Natural killer cell (primary cell): ENCODE measurements at regions not wholly inside any gene's neighbourhood (a gene's known extent, or its start where the extent isn't known, plus 50 kb on each side); places are given as distances from the start of the nearest gene placed in this dataset.
"Not testable (repeated sequence)": the region's sequence is repeated elsewhere in the genome, so short reads cannot be mapped to it uniquely, and the experiment has no call there.

Source experiments
- ATAC-seq, 3 donors: fragments of 150-1000 bp in 2 of 3; fragments of 200-7000 bp in 1 of 3; cut with Tn5 transposase; 1 replicate in 1 of 3; 2 replicates in 2 of 3; pipeline ENCODE4 v1.10.0; 2021; ENCODE audit warnings: mild to moderate bottlenecking in 2 of 3, moderate library complexity in 2 of 3
- DNase-seq, 2 donors: peaks; one replicate each; pipeline versions ENCODE4 v3.0.0 to v3.0.0-alpha.2; 2013 to 2021; ENCODE audit warnings: mixed read lengths in 1 of 2
- H3K27ac ChIP-seq: one replicate; pipeline ENCODE4 v1.5.1; 2013; ENCODE audit warnings: mild to moderate bottlenecking, low read length
- H3K27me3 ChIP-seq: one replicate; pipeline ENCODE4 v1.6.1; 2013; ENCODE audit warnings: low read length; ENCODE audit not compliant: control insufficient read depth, insufficient read depth
- H3K36me3 ChIP-seq: one replicate; pipeline ENCODE4 v1.6.1; 2013; ENCODE audit warnings: low read length; ENCODE audit not compliant: control insufficient read depth, insufficient read depth
- H3K4me1 ChIP-seq: one replicate; pipeline ENCODE4 v1.6.1; 2013; ENCODE audit warnings: low read length; ENCODE audit not compliant: control insufficient read depth, insufficient read depth
- H3K4me3 ChIP-seq: one replicate; pipeline ENCODE4 v1.5.1; 2013; ENCODE audit warnings: low read length
- H3K9me3 ChIP-seq: one replicate; pipeline ENCODE4 v1.6.1; 2013; ENCODE audit warnings: low read length; ENCODE audit not compliant: control insufficient read depth, insufficient read depth
- H3K27ac Mint-ChIP-seq, 2 donors: one replicate each; pipeline ENCODE4 v1.8.0; 2022; ENCODE audit warnings: mild to moderate bottlenecking in 2 of 2, mixed read lengths in 2 of 2, moderate library complexity in 1 of 2
- H3K27me3 Mint-ChIP-seq, 2 donors: one replicate each; pipeline ENCODE4 v1.8.0; 2022; ENCODE audit warnings: low read depth in 2 of 2, mixed read lengths in 2 of 2
- H3K36me3 Mint-ChIP-seq: one replicate; pipeline ENCODE4 v1.8.0; 2022; ENCODE audit warnings: mixed read lengths
- H3K4me1 Mint-ChIP-seq, 2 donors: one replicate each; pipeline ENCODE4 v1.8.0; 2022; ENCODE audit warnings: mixed read lengths in 2 of 2
- H3K4me3 Mint-ChIP-seq: one replicate; pipeline ENCODE4 v1.8.0; 2022; ENCODE audit warnings: mild to moderate bottlenecking, moderate library complexity, mixed read lengths
- H3K9me3 Mint-ChIP-seq, 2 donors: one replicate each; pipeline ENCODE4 v1.8.0; 2022; ENCODE audit warnings: mixed read lengths in 2 of 2
- CTCF ChIP-seq: fragments of 200-600 bp; IDR thresholded peaks from one replicate; pipeline ENCODE4 v1.8.0; 2022; ENCODE audit warnings: antibody characterized with exemption
- WGBS: methylation state at CpG from one replicate; pipeline ENCODE4 v1.1.7; 2013; ENCODE audit warnings: missing lambda C conversion rate; ENCODE audit not compliant: insufficient coverage; 5-methylcytosine and 5-hydroxymethylcytosine counted together
- intact Hi-C: fragments of 100-400 bp; cut with micrococcal nuclease; formaldehyde crosslinking; loops from one replicate; pipeline ENCODE4 v1.14.2; 2022

DNA sequence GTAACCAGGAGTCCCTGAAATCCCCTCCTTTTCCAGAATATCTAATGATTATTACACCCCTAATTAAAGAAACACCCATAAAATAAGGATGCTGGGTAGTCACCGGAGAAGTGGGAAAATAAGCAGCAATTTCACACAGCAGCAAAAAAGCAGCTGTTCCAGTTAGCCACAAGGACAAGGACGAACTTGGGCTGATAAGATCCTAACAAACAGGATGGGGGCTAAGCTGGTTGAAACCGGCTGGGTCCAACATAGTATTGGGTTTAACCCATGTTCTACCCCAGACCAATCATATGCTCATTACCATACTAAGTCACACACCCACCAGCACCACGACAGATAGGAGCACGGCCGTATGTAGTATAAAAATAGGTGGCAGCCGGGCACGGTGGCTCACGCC, 100.7 kb downstream of the RPL10L start:
- ATAC-seq (no peak), DNase-seq (no peak)
- no peaks in the 10 kb centered on the region for H3K27me3 Mint-ChIP-seq
- peaks cover 15% of the 10 kb centered on the region for H3K36me3 Mint-ChIP-seq
- no peaks in the 10 kb centered on the region for H3K4me1 ChIP-seq
- no peaks in the 10 kb centered on the region for H3K27me3 ChIP-seq
- H3K27ac Mint-ChIP-seq: no peak overlapping the region
- no peaks in the 10 kb centered on the region for H3K36me3 ChIP-seq
- no peak overlapping the region for H3K27ac ChIP-seq
- H3K9me3 ChIP-seq: peaks cover 4% of the 10 kb centered on the region
- H3K4me3 ChIP-seq: no peak overlapping the region
- WGBS: 82% methylated on average over 3 of the region's 9 CpGs
- TF ChIP-seq CTCF: no peak
- no peak overlapping the region for H3K4me3 Mint-ChIP-seq
- H3K9me3 Mint-ChIP-seq: peaks cover 16 to 18% of the 10 kb centered on the region in 2 donors
- intact Hi-C loops: no loop called here
- H3K4me1 Mint-ChIP-seq: no peaks in the 10 kb centered on the region

GRCh38 chr14:46540986-46541385, 110.6 kb downstream of the RPL10L start:
- H3K27ac Mint-ChIP-seq: no peak overlapping the region
- Histone ChIP-seq H3K4me1 (no peaks in the 10 kb centered on the region), H3K27ac (no peak overlapping the region), H3K9me3 (peaks cover 2% of the 10 kb centered on the region), H3K36me3 (no peaks in the 10 kb centered on the region), H3K4me3 (no peak overlapping the region), H3K27me3 (no peaks in the 10 kb centered on the region)
- no peaks in the 10 kb centered on the region for H3K4me1 Mint-ChIP-seq
- H3K27me3 Mint-ChIP-seq: no peaks in the 10 kb centered on the region
- ATAC-seq (no peak), DNase-seq (no peak)
- peaks cover 12 to 19% of the 10 kb centered on the region in 2 donors for H3K9me3 Mint-ChIP-seq
- TF ChIP-seq CTCF: no peak
- no peak overlapping the region for H3K4me3 Mint-ChIP-seq
- WGBS: no CpG with 5 or more reads among the region's 2 CpGs
- peaks cover 5% of the 10 kb centered on the region for H3K36me3 Mint-ChIP-seq
- intact Hi-C loops: no loop called here

GRCh38 chr14:46519121-46519520, 132.5 kb downstream of the RPL10L start:
- H3K27ac Mint-ChIP-seq: no peak overlapping the region
- no peaks in the 10 kb centered on the region for H3K36me3 ChIP-seq
- no peaks in the 10 kb centered on the region for H3K4me1 ChIP-seq
- no peak for TF ChIP-seq CTCF
- no peak overlapping the region for H3K27ac ChIP-seq
- ATAC-seq: no peak
- no peaks in the 10 kb centered on the region for H3K27me3 Mint-ChIP-seq
- H3K4me3 Mint-ChIP-seq: no peak overlapping the region
- no peak overlapping the region for H3K4me3 ChIP-seq
- no peaks in the 10 kb centered on the region for H3K9me3 ChIP-seq
- DNase-seq: no peak
- H3K4me1 Mint-ChIP-seq: no peaks in the 10 kb centered on the region
- H3K36me3 Mint-ChIP-seq: peaks cover 6% of the 10 kb centered on the region
- H3K9me3 Mint-ChIP-seq: peaks cover 16 to 17% of the 10 kb centered on the region in 2 donors
- H3K27me3 ChIP-seq: no peaks in the 10 kb centered on the region
- intact Hi-C loops: no loop called here

DNA sequence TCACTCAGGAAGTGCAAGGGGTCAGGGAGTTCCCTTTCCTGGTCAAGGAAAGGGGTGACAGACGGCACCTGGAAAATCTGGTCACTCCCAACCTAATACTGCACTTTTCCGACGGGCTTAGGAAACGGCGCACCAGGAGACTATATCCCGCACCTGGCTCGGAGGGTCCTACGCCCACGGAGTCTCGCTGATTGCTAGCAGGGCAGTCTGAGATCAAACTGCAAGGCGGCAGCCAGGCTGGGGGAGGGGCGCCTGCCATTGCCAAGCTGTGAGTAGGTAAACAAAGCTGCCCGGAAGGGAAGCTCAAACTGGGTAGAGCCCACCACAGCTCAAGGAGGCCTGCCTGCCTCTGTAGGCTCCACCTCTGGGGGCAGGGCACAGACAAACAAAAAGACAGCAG, 142.8 kb downstream of the RPL10L start:
- H3K4me1 ChIP-seq, H3K9me3 ChIP-seq, intact Hi-C loops, H3K27me3 ChIP-seq, H3K27ac Mint-ChIP-seq, H3K27me3 Mint-ChIP-seq, H3K4me1 Mint-ChIP-seq, ATAC-seq, DNase-seq, H3K36me3 Mint-ChIP-seq, H3K4me3 ChIP-seq, H3K4me3 Mint-ChIP-seq, H3K36me3 ChIP-seq, H3K27ac ChIP-seq: not testable (repeated sequence)
- H3K9me3 Mint-ChIP-seq: peaks cover 10 to 11% of the 10 kb centered on the region in 2 donors
- WGBS: 86% methylated on average over 13 of the region's 13 CpGs
